ENCODE measurements at regions not wholly inside any gene's neighbourhood (a gene's known extent, or its start where the extent isn't known, plus 50 kb on each side); places are given as distances from the start of the nearest gene placed in this dataset.

- no peak for DNase-seq (ENCODE audit: low read depth)
Measured at GRCh38 chr22:27554841-27555456, 246.6 kb downstream of the MN1 start.

- DNase-seq (ENCODE audit: low read depth) = no peak
Measured at GRCh38 chr22:27556371-27556770, 245.2 kb downstream of the MN1 start.

- no peak for DNase-seq (ENCODE audit: low read depth)
Measured at GRCh38 chr22:27557286-27558008, 244.1 kb downstream of the MN1 start.

- DNase-seq (ENCODE audit: low read depth) = no peak
Measured at GRCh38 chr22:27558658-27559371, 242.7 kb downstream of the MN1 start.

GRCh38 chr22:27560781-27561180 lies 240.8 kb downstream of the MN1 start:
- no peak for DNase-seq (ENCODE audit: low read depth)

- no peak for DNase-seq (ENCODE audit: low read depth)
Measured at GRCh38 chr22:27561286-27561904, 240.2 kb downstream of the MN1 start.

- no peak for DNase-seq (ENCODE audit: low read depth)
Measured at GRCh38 chr22:27564806-27565205, 236.8 kb downstream of the MN1 start.

GRCh38 chr22:27566602-27567001 lies 235.0 kb downstream of the MN1 start:
- DNase-seq (ENCODE audit: low read depth) = no peak

GRCh38 chr22:27568265-27568664 lies 233.3 kb downstream of the MN1 start:
- no peak for DNase-seq (ENCODE audit: low read depth)

- DNase-seq (ENCODE audit: low read depth) = no peak
Measured at GRCh38 chr22:27571463-27572277, 229.9 kb downstream of the MN1 start.

GRCh38 chr22:27572278-27572666 lies 229.3 kb downstream of the MN1 start:
- no peak for DNase-seq (ENCODE audit: low read depth)

GRCh38 chr22:27573280-27574001 lies 228.1 kb downstream of the MN1 start:
- no peak for DNase-seq (ENCODE audit: low read depth)

GRCh38 chr22:27574002-27574366 lies 227.6 kb downstream of the MN1 start:
- no peak for DNase-seq (ENCODE audit: low read depth)

- no peak for DNase-seq (ENCODE audit: low read depth)
Measured at GRCh38 chr22:27574651-27575050, 226.9 kb downstream of the MN1 start.

GRCh38 chr22:27575348-27575747 lies 226.2 kb downstream of the MN1 start:
- DNase-seq (ENCODE audit: low read depth) = no peak

- no peak for DNase-seq (ENCODE audit: low read depth)
Measured at GRCh38 chr22:27576413-27576812, 225.1 kb downstream of the MN1 start.

- no peak for DNase-seq (ENCODE audit: low read depth)
Measured at GRCh38 chr22:27576815-27577573, 224.6 kb downstream of the MN1 start.

GRCh38 chr22:27577574-27577969 lies 224.0 kb downstream of the MN1 start:
- DNase-seq (ENCODE audit: low read depth) = no peak

GRCh38 chr22:27578937-27579617 lies 222.5 kb downstream of the MN1 start:
- DNase-seq (ENCODE audit: low read depth) = no peak

All from LHCN-M2 (cell line).